Esophagus mucosa (tissue), 1 donor: ENCODE measurements at regions not wholly inside any gene's neighbourhood (a gene's known extent, or its start where the extent isn't known, plus 50 kb on each side); places are given as distances from the start of the nearest gene placed in this dataset.

ENCODE experiments used
- ATAC-seq: fragments of 200-7000 bp; cut with Tn5 transposase; one replicate; pipeline ENCODE4 v1.9.1; 2020
- donor health status: DM: yes; HTN: yes; CAD: no.

- ATAC-seq: no peak
These were observed 251.5 kb downstream of the TFCP2L1 start for GRCh38 chr2:121033461-121033996.

- ATAC-seq: no peak
These were observed 250.5 kb downstream of the TFCP2L1 start for GRCh38 chr2:121034551-121034950.

GRCh38 chr2:121036226-121036692 is 248.7 kb downstream of the TFCP2L1 start:
- ATAC-seq: no peak

GRCh38 chr2:121037480-121037879 is 247.5 kb downstream of the TFCP2L1 start:
- ATAC-seq: no peak

GRCh38 chr2:121038031-121038430 is 247.0 kb downstream of the TFCP2L1 start:
- no peak for ATAC-seq

- ATAC-seq: no peak
These were observed 246.6 kb downstream of the TFCP2L1 start for GRCh38 chr2:121038431-121038830.

GRCh38 chr2:121038891-121039616 is 245.9 kb downstream of the TFCP2L1 start:
- ATAC-seq: peak; percentile 57

GRCh38 chr2:121039679-121040078 is 245.3 kb downstream of the TFCP2L1 start:
- ATAC-seq: no peak

- no peak for ATAC-seq
These were observed 243.5 kb downstream of the TFCP2L1 start for GRCh38 chr2:121041516-121041915.

GRCh38 chr2:121043061-121043826 is 241.8 kb downstream of the TFCP2L1 start:
- no peak for ATAC-seq

- ATAC-seq: no peak
These were observed 241.2 kb downstream of the TFCP2L1 start for GRCh38 chr2:121043827-121044222.

- ATAC-seq: peak; percentile 27
These were observed 240.6 kb downstream of the TFCP2L1 start for GRCh38 chr2:121044412-121044811.

GRCh38 chr2:121045245-121045644 is 239.8 kb downstream of the TFCP2L1 start:
- no peak for ATAC-seq

- no peak for ATAC-seq
These were observed 238.7 kb downstream of the TFCP2L1 start for GRCh38 chr2:121046335-121046734.

- ATAC-seq: no peak
These were observed 237.6 kb downstream of the TFCP2L1 start for GRCh38 chr2:121047383-121047782.

GRCh38 chr2:121049131-121049530 is 235.9 kb downstream of the TFCP2L1 start:
- ATAC-seq: peak; percentile 46

GRCh38 chr2:121049950-121050585 is 234.9 kb downstream of the TFCP2L1 start:
- no peak for ATAC-seq

GRCh38 chr2:121051311-121051710 is 233.7 kb downstream of the TFCP2L1 start:
- no peak for ATAC-seq

- ATAC-seq: no peak
These were observed 233.0 kb downstream of the TFCP2L1 start for GRCh38 chr2:121052023-121052422.

GRCh38 chr2:121052521-121052920 is 232.5 kb downstream of the TFCP2L1 start:
- no peak for ATAC-seq

GRCh38 chr2:121055088-121055487 is 229.9 kb downstream of the TFCP2L1 start:
- no peak for ATAC-seq

GRCh38 chr2:121055501-121055900 is 229.5 kb downstream of the TFCP2L1 start:
- ATAC-seq: no peak
